Erythroblast (primary cell): ENCODE measurements at regions not wholly inside any gene's neighbourhood (a gene's known extent, or its start where the extent isn't known, plus 50 kb on each side); places are given as distances from the start of the nearest gene placed in this dataset.

Experiments used
- GATA1 ChIP-seq: IDR thresholded peaks from 2 replicates; pipeline ENCODE4 v1.6.1; 2011; ENCODE audit warnings: low read depth, mild to moderate bottlenecking, control low read depth, low read length, moderate library complexity
- POLR2A ChIP-seq: IDR thresholded peaks from 2 replicates; pipeline ENCODE4 v1.6.1; 2011; ENCODE audit warnings: mild to moderate bottlenecking, low read length

DNA sequence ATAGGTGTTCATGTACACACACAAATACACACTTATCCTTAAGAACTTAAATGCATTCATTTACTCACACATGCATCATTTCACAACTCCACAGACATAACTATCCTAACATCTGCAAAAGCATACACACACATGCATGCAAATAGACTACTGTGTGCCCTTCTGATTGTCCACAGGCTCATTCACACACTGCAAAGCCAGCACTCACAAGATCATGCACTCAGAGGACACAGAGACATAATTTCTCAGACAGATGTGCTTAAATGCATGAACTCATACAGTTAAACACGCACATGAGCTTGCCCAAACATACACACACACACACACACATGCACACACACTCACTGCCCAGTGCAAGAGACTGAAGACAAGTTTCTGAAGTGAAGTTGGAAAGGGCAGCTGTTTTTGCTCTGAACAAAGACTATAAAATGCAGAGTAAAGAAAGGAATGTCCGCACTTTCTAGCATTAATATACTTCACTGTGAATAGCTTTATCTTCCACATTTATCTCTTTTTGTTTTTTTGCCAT, 1018.0 kb upstream of the HS3ST1 start:
- TF ChIP-seq POLR2A: no peak
- TF ChIP-seq GATA1: no peak
